ENCODE measurements at regions not wholly inside any gene's neighbourhood (a gene's known extent, or its start where the extent isn't known, plus 50 kb on each side); places are given as distances from the start of the nearest gene placed in this dataset.

GRCh38 chr15:29393443-29393842 is 123.8 kb upstream of the NSMCE3 start:
- TF ChIP-seq CTCF (IDR thresholded peaks at IDR 0.05; ENCODE audit: low read length) (no peak), EZH2 (IDR thresholded peaks at IDR 0.05; ENCODE audit: borderline replicate concordance, low read length) (no peak)
